Breast epithelium (tissue), 3 donors: ENCODE measurements at regions not wholly inside any gene's neighbourhood (a gene's known extent, or its start where the extent isn't known, plus 50 kb on each side); places are given as distances from the start of the nearest gene placed in this dataset.

ENCODE experiments used
- CTCF ChIP-seq, 3 donors: fragments of 450-650 bp; IDR thresholded peaks; one replicate each; pipeline ENCODE4 v1.5.1; 2016 to 2017; ENCODE audit warnings: antibody characterized with exemption in 3 of 3, mild to moderate bottlenecking in 3 of 3, moderate library complexity in 3 of 3
- POLR2A ChIP-seq: fragments of 450-650 bp; IDR thresholded peaks from one replicate; pipeline ENCODE4 v1.6.1; 2016; ENCODE audit warnings: antibody characterized with exemption, mild to moderate bottlenecking, moderate library complexity
- POLR2AphosphoS5 ChIP-seq, 3 donors: sonication (generic); formaldehyde crosslinking; IDR thresholded peaks; one replicate each; pipeline ENCODE4 v1.6.1; 2017; ENCODE audit warnings: antibody characterized with exemption in 3 of 3

- TF ChIP-seq CTCF (IDR thresholded peaks at IDR 0.05) (no peak), POLR2A (no peak), POLR2AphosphoS5 (IDR thresholded peaks at IDR 0.05) (no peak)
These were observed 899.3 kb downstream of the TRIB2 start for GRCh38 chr2:13616059-13616458.
